Muscle of back (tissue), 3 donors: ENCODE measurements at regions not wholly inside any gene's neighbourhood (a gene's known extent, or its start where the extent isn't known, plus 50 kb on each side); places are given as distances from the start of the nearest gene placed in this dataset.

Source experiments
- DNase-seq, 3 donors: peaks; one replicate each; pipeline versions ENCODE4 v3.0.0 to v3.0.0-alpha.2; 2013

- DNase-seq, result no peak
These were observed 60.0 kb upstream of the SLC13A1 start for GRCh38 chr7:123259759-123260158.
